ENCODE measurements at regions not wholly inside any gene's neighbourhood (a gene's known extent, or its start where the extent isn't known, plus 50 kb on each side); places are given as distances from the start of the nearest gene placed in this dataset.

DNA sequence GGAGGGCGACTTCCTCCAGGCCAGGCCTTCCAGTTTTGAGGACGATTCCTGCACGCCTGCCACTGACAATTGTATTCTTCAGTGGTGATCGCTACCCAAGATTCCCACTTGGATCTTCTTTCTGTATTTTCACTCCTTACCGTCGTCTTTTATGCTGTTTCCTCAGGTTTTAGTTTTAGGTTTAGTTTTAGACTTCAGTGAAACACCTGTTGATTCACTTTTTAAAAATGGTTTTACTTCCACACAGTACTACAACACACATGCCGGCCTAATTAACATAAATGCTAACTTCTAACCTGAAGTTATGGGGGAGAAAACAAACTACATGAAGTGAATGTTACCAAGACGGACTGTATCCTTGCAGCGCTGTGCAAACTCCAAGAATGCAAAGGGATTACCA, 530.6 kb upstream of the MGMT start:
- Histone ChIP-seq H3K27ac (ENCODE audit: low read depth, low read length) (no peak overlapping the region), H3K4me2 (ENCODE audit: low read length) (no peak overlapping the region), H3K36me3 (ENCODE audit: control insufficient read depth, low read length) (no peaks in the 10 kb centered on the region), H4K20me1 (ENCODE audit: control insufficient read depth, insufficient read depth, low read depth, low read length) (no peaks in the 10 kb centered on the region), H3F3A (ENCODE audit: control insufficient read depth, insufficient read depth) (no peaks in the 10 kb centered on the region), H3K9me2 (replicated peaks; ENCODE audit: control insufficient read depth, low read length) (no peaks in the 10 kb centered on the region), H3K27me3 (ENCODE audit: control insufficient read depth, low read length) (no peaks in the 10 kb centered on the region), H3K79me2 (ENCODE audit: control insufficient read depth, low read length) (no peaks in the 10 kb centered on the region), H3K4me3 (ENCODE audit: low read length) (no peak overlapping the region), H3K9me3 (ENCODE audit: control insufficient read depth, insufficient read depth, low read length) (no peaks in the 10 kb centered on the region), H3K4me1 (ENCODE audit: control insufficient read depth, low read length) (no peaks in the 10 kb centered on the region)
- TF ChIP-seq, protein P1, sequence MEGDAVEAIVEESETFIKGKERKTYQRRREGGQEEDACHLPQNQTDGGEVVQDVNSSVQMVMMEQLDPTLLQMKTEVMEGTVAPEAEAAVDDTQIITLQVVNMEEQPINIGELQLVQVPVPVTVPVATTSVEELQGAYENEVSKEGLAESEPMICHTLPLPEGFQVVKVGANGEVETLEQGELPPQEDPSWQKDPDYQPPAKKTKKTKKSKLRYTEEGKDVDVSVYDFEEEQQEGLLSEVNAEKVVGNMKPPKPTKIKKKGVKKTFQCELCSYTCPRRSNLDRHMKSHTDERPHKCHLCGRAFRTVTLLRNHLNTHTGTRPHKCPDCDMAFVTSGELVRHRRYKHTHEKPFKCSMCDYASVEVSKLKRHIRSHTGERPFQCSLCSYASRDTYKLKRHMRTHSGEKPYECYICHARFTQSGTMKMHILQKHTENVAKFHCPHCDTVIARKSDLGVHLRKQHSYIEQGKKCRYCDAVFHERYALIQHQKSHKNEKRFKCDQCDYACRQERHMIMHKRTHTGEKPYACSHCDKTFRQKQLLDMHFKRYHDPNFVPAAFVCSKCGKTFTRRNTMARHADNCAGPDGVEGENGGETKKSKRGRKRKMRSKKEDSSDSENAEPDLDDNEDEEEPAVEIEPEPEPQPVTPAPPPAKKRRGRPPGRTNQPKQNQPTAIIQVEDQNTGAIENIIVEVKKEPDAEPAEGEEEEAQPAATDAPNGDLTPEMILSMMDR (IDR thresholded peaks at IDR 0.05; ENCODE audit: low read depth, low read length, poor library complexity, severe bottlenecking), result no peak
- no peak for TF ChIP-seq EZH2phosphoT487 (IDR thresholded peaks at IDR 0.05; ENCODE audit: borderline replicate concordance, low read length)

DNA sequence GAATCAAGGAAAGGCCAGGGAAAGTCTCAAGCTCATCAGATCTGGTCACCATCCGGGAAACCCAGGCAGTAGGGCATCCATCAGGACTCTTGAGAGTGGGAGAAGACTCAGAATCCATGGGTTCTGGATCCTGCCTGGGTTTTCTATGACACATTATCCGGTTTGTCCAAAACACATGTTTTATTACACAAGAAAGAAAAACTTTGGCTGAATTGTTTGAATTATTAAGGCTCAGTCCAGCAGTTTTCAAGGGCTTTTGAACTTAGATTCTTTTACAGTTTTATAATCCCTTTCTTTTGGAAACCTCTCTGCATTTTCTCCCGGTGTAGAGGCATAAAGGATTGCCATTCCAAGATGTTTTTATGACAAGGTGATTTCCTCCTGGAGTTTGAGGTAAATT, 528.5 kb upstream of the MGMT start:
- no peaks in the 10 kb centered on the region for H3K9me2 ChIP-seq (replicated peaks; ENCODE audit: control insufficient read depth, low read length)
- H3K4me3 ChIP-seq (ENCODE audit: low read length), result no peak overlapping the region
- no peaks in the 10 kb centered on the region for H3K4me1 ChIP-seq (ENCODE audit: control insufficient read depth, low read length)
- H3K79me2 ChIP-seq (ENCODE audit: control insufficient read depth, low read length), result no peaks in the 10 kb centered on the region
- H3K27me3 ChIP-seq (ENCODE audit: control insufficient read depth, low read length), result no peaks in the 10 kb centered on the region
- no peak for TF ChIP-seq EZH2phosphoT487 (IDR thresholded peaks at IDR 0.05; ENCODE audit: borderline replicate concordance, low read length)
- TF ChIP-seq, protein P1 (IDR thresholded peaks at IDR 0.05; ENCODE audit: low read depth, low read length, poor library complexity, severe bottlenecking), result no peak
- no peaks in the 10 kb centered on the region for H3K36me3 ChIP-seq (ENCODE audit: control insufficient read depth, low read length)
- H4K20me1 ChIP-seq (ENCODE audit: control insufficient read depth, insufficient read depth, low read depth, low read length), result no peaks in the 10 kb centered on the region
- no peak overlapping the region for H3K4me2 ChIP-seq (ENCODE audit: low read length)
- no peaks in the 10 kb centered on the region for H3F3A ChIP-seq (ENCODE audit: control insufficient read depth, insufficient read depth)
- H3K27ac ChIP-seq (ENCODE audit: low read depth, low read length), result no peak overlapping the region
- H3K9me3 ChIP-seq (ENCODE audit: control insufficient read depth, insufficient read depth, low read length), result no peaks in the 10 kb centered on the region

DNA sequence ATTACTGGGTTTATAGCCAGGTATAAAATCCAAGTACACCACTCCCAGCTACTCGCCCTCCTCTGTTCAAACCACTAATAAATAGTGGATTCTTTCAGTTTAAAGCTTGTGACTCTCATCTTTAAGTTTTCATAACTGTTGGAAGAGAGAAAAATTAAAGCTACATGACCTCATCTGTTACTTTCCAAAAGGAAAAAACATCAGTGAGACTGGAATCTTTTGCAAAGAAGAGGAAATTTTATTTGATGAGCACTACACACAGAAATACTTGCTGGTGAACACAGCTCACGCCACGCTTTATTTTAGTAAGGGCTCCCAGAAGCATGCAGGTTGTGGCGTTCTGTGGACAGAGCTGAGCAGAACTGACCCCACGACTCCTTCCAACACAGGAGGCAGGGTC, 527.0 kb upstream of the MGMT start:
- H4K20me1 ChIP-seq (ENCODE audit: control insufficient read depth, insufficient read depth, low read depth, low read length), result no peaks in the 10 kb centered on the region
- no peaks in the 10 kb centered on the region for H3F3A ChIP-seq (ENCODE audit: control insufficient read depth, insufficient read depth)
- H3K4me1 ChIP-seq (ENCODE audit: control insufficient read depth, low read length), result no peaks in the 10 kb centered on the region
- H3K4me3 ChIP-seq (ENCODE audit: low read length), result no peak overlapping the region
- no peaks in the 10 kb centered on the region for H3K27me3 ChIP-seq (ENCODE audit: control insufficient read depth, low read length)
- H3K9me2 ChIP-seq (replicated peaks; ENCODE audit: control insufficient read depth, low read length), result no peaks in the 10 kb centered on the region
- H3K79me2 ChIP-seq (ENCODE audit: control insufficient read depth, low read length), result no peaks in the 10 kb centered on the region
- H3K36me3 ChIP-seq (ENCODE audit: control insufficient read depth, low read length), result no peaks in the 10 kb centered on the region
- peaks cover 4% of the 10 kb centered on the region; the same call in 1 of the 2 replicates for H3K9me3 ChIP-seq (ENCODE audit: control insufficient read depth, insufficient read depth, low read length)
- H3K27ac ChIP-seq (ENCODE audit: low read depth, low read length), result no peak overlapping the region
- H3K4me2 ChIP-seq (ENCODE audit: low read length), result no peak overlapping the region
- TF ChIP-seq, protein P1 (IDR thresholded peaks at IDR 0.05; ENCODE audit: low read depth, low read length, poor library complexity, severe bottlenecking), result no peak
- no peak for TF ChIP-seq EZH2phosphoT487 (IDR thresholded peaks at IDR 0.05; ENCODE audit: borderline replicate concordance, low read length)

DNA sequence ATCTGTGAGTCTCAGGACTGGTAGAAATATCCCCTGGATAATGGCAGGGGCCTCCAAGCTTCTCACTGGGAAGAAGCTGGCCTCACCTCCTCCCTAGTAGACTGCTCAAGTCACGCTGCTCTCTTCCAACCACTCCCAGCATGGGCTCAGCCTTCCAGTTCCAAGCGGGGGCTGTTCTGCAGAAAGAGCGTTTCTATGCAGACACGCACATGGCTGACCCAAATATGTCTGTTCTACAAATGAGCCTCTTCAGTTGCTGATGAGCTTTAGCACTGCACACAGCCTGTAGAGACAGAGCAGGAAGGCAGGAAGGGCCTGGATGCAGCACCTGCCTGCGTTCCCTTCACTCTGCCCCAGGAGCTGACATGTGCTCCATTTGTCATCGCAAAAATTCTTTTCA, 523.9 kb upstream of the MGMT start:
- no peak overlapping the region for H3K4me3 ChIP-seq (ENCODE audit: low read length)
- no peaks in the 10 kb centered on the region for H3K4me1 ChIP-seq (ENCODE audit: control insufficient read depth, low read length)
- TF ChIP-seq EZH2phosphoT487 (IDR thresholded peaks at IDR 0.05; ENCODE audit: borderline replicate concordance, low read length), result no peak
- TF ChIP-seq, protein P1 (IDR thresholded peaks at IDR 0.05; ENCODE audit: low read depth, low read length, poor library complexity, severe bottlenecking), result no peak
- H3K27me3 ChIP-seq (ENCODE audit: control insufficient read depth, low read length), result no peaks in the 10 kb centered on the region
- H3K27ac ChIP-seq (ENCODE audit: low read depth, low read length), result no peak overlapping the region
- no peaks in the 10 kb centered on the region for H3K9me2 ChIP-seq (replicated peaks; ENCODE audit: control insufficient read depth, low read length)
- no peaks in the 10 kb centered on the region for H3F3A ChIP-seq (ENCODE audit: control insufficient read depth, insufficient read depth)
- no peaks in the 10 kb centered on the region for H3K36me3 ChIP-seq (ENCODE audit: control insufficient read depth, low read length)
- no peaks in the 10 kb centered on the region for H3K79me2 ChIP-seq (ENCODE audit: control insufficient read depth, low read length)
- no peak overlapping the region for H3K4me2 ChIP-seq (ENCODE audit: low read length)
- peaks cover 4% of the 10 kb centered on the region; the same call in 1 of the 2 replicates for H3K9me3 ChIP-seq (ENCODE audit: control insufficient read depth, insufficient read depth, low read length)
- H4K20me1 ChIP-seq (ENCODE audit: control insufficient read depth, insufficient read depth, low read depth, low read length), result no peaks in the 10 kb centered on the region

Measured in DOHH2 (cell line).